HFF-Myc (cell line): ENCODE measurements at regions not wholly inside any gene's neighbourhood (a gene's known extent, or its start where the extent isn't known, plus 50 kb on each side); places are given as distances from the start of the nearest gene placed in this dataset.
"Not testable (repeated sequence)": the region's sequence is repeated elsewhere in the genome, so short reads cannot be mapped to it uniquely, and the experiment has no call there.

Experiments
- DNase-seq: peaks from one replicate; pipeline ENCODE4 v3.0.0-alpha.2; 2011; ENCODE audit warnings: low read depth; ENCODE audit errors: extremely low read depth
- H3K4me3 ChIP-seq: replicated peaks from 2 replicates; pipeline ENCODE4 v1.5.1; 2011; ENCODE audit warnings: low read depth, mild to moderate bottlenecking, control low read depth, low read length
- CTCF ChIP-seq: IDR thresholded peaks from 2 replicates; pipeline ENCODE4 v1.5.1; 2012; ENCODE audit warnings: mild to moderate bottlenecking, low read depth, low read length, control low read depth; ENCODE audit errors: missing control alignments

GRCh38 chr2:195252018-195252417, 405.0 kb upstream of the SLC39A10 start:
- DNase-seq = no peak
- TF ChIP-seq CTCF = no peak
- no peak overlapping the region for H3K4me3 ChIP-seq

DNA sequence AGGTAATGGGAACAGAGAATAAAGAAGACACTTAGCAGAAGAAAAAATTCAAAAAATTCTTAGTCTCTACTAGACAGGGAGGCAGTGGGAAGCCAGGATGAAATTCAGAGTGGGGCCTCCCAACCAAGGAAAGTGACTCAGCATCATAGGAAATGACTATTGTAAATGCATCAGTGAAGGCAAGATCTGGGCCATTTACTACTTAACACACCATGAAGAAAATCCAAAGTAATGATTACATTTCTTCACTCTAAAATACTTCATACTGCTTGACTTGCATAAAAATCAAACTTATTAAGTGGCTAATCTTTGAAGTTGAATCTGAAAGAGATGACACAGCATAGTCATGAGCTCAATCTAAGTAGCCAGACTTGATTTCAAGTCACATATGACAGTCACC, 405.8 kb upstream of the SLC39A10 start:
- no peak for TF ChIP-seq CTCF
- no peak overlapping the region for H3K4me3 ChIP-seq
- no peak for DNase-seq

- no peak for TF ChIP-seq CTCF
- no peak overlapping the region for H3K4me3 ChIP-seq
- no peak for DNase-seq
Observed at GRCh38 chr2:195238826-195239225, 418.2 kb upstream of the SLC39A10 start.

GRCh38 chr2:195238379-195238778, 418.6 kb upstream of the SLC39A10 start:
- no peak overlapping the region for H3K4me3 ChIP-seq
- no peak for TF ChIP-seq CTCF
- no peak for DNase-seq

GRCh38 chr2:195228547-195228946, 428.5 kb upstream of the SLC39A10 start:
- not testable (repeated sequence) for H3K4me3 ChIP-seq, DNase-seq

DNA sequence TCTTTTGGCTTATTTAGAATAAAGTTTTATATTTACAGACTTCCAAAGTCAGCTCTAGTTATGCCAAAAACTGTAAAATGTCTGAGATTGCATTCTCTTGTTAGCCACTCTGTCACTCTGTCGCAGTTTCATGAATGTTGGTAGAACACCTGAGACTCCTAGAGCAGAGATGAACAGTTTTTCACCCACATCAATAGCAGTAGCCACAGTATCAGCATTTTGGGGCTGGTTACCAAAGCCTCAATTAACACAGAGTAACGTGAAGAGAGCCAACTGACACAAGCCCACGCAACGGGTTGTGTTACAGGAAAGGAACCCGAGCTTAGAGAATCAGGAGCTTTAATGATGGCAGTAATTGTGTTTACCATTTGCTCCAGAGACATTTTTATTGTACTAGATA, 443.0 kb upstream of the SLC39A10 start:
- TF ChIP-seq CTCF = no peak
- no peak for DNase-seq
- H3K4me3 ChIP-seq = no peak overlapping the region

DNA sequence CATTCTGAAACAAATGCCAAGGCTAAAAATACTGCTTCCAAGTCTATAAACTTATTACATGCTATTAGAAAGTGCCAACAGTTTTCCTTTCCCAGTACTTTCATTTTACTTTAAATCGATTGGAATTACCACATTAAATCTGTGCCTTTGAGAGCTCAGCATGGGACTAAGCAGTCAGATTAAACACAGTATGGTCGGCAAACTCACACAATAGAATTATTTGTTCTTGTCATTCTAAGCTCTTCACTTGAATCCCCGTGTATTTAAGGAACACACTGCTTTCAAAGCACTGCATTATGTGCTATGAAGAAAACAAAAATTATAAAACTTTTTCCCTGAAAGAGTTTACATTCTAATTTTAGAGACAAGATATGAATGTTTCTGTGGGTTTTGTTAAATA, 444.4 kb upstream of the SLC39A10 start:
- TF ChIP-seq CTCF = no peak
- DNase-seq = no peak
- H3K4me3 ChIP-seq = no peak overlapping the region
